HepG2 (cell line): ENCODE measurements at regions not wholly inside any gene's neighbourhood (a gene's known extent, or its start where the extent isn't known, plus 50 kb on each side); places are given as distances from the start of the nearest gene placed in this dataset.
A peak's percentile ranks its signal among the peaks of the same experiment; 100 is the strongest.

ENCODE experiments used
- ATAC-seq: fragments of 200-7000 bp; cut with Tn5 transposase; 3 replicates; pipeline ENCODE4 v1.9.1; 2020; ENCODE audit warnings: mild to moderate bottlenecking, moderate library complexity
- BruUV-seq: library from RNA; stranded (reverse); fragments of 400-500 nt; replicated peaks from 2 replicates; lab custom pipeline; 2021; lab: Mats Ljungman, UMichigan
- CTCF ChIA-PET: fragments of 300-600 bp; formaldehyde crosslinking; extraction: SDS; loops from one replicate; lab custom pipeline; 2021; ENCODE audit warnings: low total read pairs, inconsistent platforms, low intra/inter-chr PET ratio; lab: Yijun Ruan, JAX
- POLR2A ChIA-PET: fragments of 350-600 bp; sonication (Branson Sonifier 250); formaldehyde crosslinking; loops from one replicate; lab custom pipeline; 2020; ENCODE audit warnings: antibody characterized with exemption, inconsistent platforms; lab: Yijun Ruan, JAX
- DNase-seq: peaks from one replicate; pipeline ENCODE4 v3.0.0-alpha.2; 2015; ENCODE audit warnings: low spot score
- FAIRE-seq: peaks from 3 replicates; lab custom pipeline; 2011; peaks lifted over from hg19 to GRCh38; lab: Jason Lieb, UNC
- H2AFZ ChIP-seq: one replicate; pipeline ENCODE4 v1.6.1; 2011; ENCODE audit warnings: low read length, inconsistent platforms
- H3K27ac ChIP-seq: fragments of 300-600 bp; 3 replicates; pipeline ENCODE4 v1.8.0; 2011; ENCODE audit warnings: mixed run types, mild to moderate bottlenecking, mixed read lengths, low read length, inconsistent platforms; ENCODE audit not compliant: insufficient read depth; ENCODE audit errors: extremely low read length
- H3K27me3 ChIP-seq, 2 experiments: fragments of 200-600 bp in 1 of 2; 2 replicates in 1 of 2; 3 replicates in 1 of 2; pipeline versions ENCODE4 v1.6.0 to v1.8.0; 2011; ENCODE audit warnings: low read length in 2 of 2, mild to moderate bottlenecking in 2 of 2, moderate library complexity in 2 of 2, inconsistent platforms in 1 of 2; ENCODE audit not compliant: insufficient read depth in 2 of 2, control insufficient read depth in 1 of 2
- H3K36me3 ChIP-seq, 2 experiments: fragments of 200-600 bp in 1 of 2; replicated peaks in 1 of 2; 2 replicates in 1 of 2; 3 replicates in 1 of 2; pipeline versions ENCODE4 v1.5.1 to v1.8.0; 2011; ENCODE audit warnings: low read length in 2 of 2, inconsistent platforms in 1 of 2; ENCODE audit not compliant: insufficient read depth in 2 of 2, control insufficient read depth in 1 of 2
- H3K4me1 ChIP-seq: 2 replicates; pipeline ENCODE4 v1.5.1; 2012; ENCODE audit warnings: low read length, inconsistent platforms; ENCODE audit not compliant: insufficient read depth
- H3K4me2 ChIP-seq: 2 replicates; pipeline ENCODE4 v1.6.0; 2011; ENCODE audit warnings: low read depth, low read length, inconsistent platforms
- H3K4me3 ChIP-seq, 3 experiments: fragments of 200-600 bp in 1 of 3; sonication (generic), shearing (Covaris generic) in 1 of 3; replicated peaks in 1 of 3; 2 replicates each; pipeline ENCODE4 v1.5.1; 2011 to 2016; ENCODE audit warnings: low read length in 3 of 3, inconsistent platforms in 2 of 3, low read depth in 2 of 3, mild to moderate bottlenecking in 2 of 3, control low read depth in 1 of 3, mixed read lengths in 1 of 3; ENCODE audit not compliant: insufficient read depth in 1 of 3
- H3K79me2 ChIP-seq: one replicate; pipeline ENCODE4 v1.6.1; 2011; ENCODE audit warnings: low read length, inconsistent platforms; ENCODE audit not compliant: insufficient read depth
- H3K9ac ChIP-seq: 2 replicates; pipeline ENCODE4 v1.6.0; 2011; ENCODE audit warnings: mild to moderate bottlenecking, low read depth, low read length, inconsistent platforms; ENCODE audit not compliant: insufficient read depth
- H3K9me3 ChIP-seq: 2 replicates; pipeline ENCODE4 v1.5.1; 2012; ENCODE audit warnings: mild to moderate bottlenecking, low read length
- H4K20me1 ChIP-seq: 2 replicates; pipeline ENCODE4 v1.6.0; 2011; ENCODE audit warnings: inconsistent platforms, mild to moderate bottlenecking, low read length, moderate library complexity; ENCODE audit not compliant: insufficient read depth
- ATF5 ChIP-seq: sonication (generic); formaldehyde crosslinking; IDR thresholded peaks from 2 replicates; pipeline ENCODE4 v1.4.0; 2020; ENCODE audit warnings: mild to moderate bottlenecking, low read depth, missing genetic modification reagents
- HDAC6 ChIP-seq: fragments of 200-600 bp; sonication (generic); IDR thresholded peaks from 2 replicates; pipeline ENCODE4 v1.7.0; 2017; ENCODE audit warnings: mild to moderate bottlenecking, antibody characterized with exemption, low read length, low read depth
- ISX ChIP-seq: sonication (generic); formaldehyde crosslinking; conservative IDR thresholded peaks from 2 replicates; pipeline ENCODE4 v1.5.0; 2020; ENCODE audit warnings: missing genetic modification reagents
- KLF9 ChIP-seq: IDR thresholded peaks from 2 replicates; pipeline ENCODE4 v1.6.1; 2016; ENCODE audit warnings: low read depth
- MLLT10 ChIP-seq: sonication (generic); formaldehyde crosslinking; IDR thresholded peaks from 2 replicates; pipeline ENCODE4 v1.4.0; 2020; ENCODE audit warnings: missing genetic modification reagents
- RFX1 ChIP-seq: fragments of 450-650 bp; IDR thresholded peaks from 2 replicates; pipeline ENCODE4 v1.6.1; 2017
- SMAD3 ChIP-seq: sonication (generic); formaldehyde crosslinking; IDR thresholded peaks from 2 replicates; pipeline ENCODE4 v1.4.0; 2020; ENCODE audit warnings: missing genetic modification reagents
- ZNF326 ChIP-seq: sonication (generic); formaldehyde crosslinking; IDR thresholded peaks from 2 replicates; pipeline ENCODE4 v1.4.0; 2020; ENCODE audit warnings: missing genetic modification reagents, borderline replicate concordance
- ZNF580 ChIP-seq: IDR thresholded peaks from 2 replicates; pipeline ENCODE4 v1.6.1; 2016; ENCODE audit warnings: low read depth, borderline replicate concordance
- ZNF777 ChIP-seq: sonication (generic); formaldehyde crosslinking; IDR thresholded peaks from 2 replicates; pipeline ENCODE4 v1.4.0; 2020; ENCODE audit warnings: missing genetic modification reagents
- ZSCAN31 ChIP-seq: sonication (generic); formaldehyde crosslinking; IDR thresholded peaks from 2 replicates; pipeline ENCODE4 v1.5.0; 2020; ENCODE audit warnings: low read depth, mild to moderate bottlenecking, missing genetic modification reagents
- WGBS: methylation state at CpG from one replicate; pipeline ENCODE4 v1.1.6; 2017; ENCODE audit warnings: low lambda C conversion rate; 5-methylcytosine and 5-hydroxymethylcytosine counted together
- in situ Hi-C: cut with HindIII; loops from 2 replicates; pipeline ENCODE4 v1.10.0; 2017; ENCODE audit warnings: low pct_unique_long_range_greater_than_20kb; ENCODE audit not compliant: extremely low pct_ligation_motif_present
- intact Hi-C: fragments of 100-400 bp; cut with micrococcal nuclease; formaldehyde crosslinking; loops from one replicate; pipeline ENCODE4 v1.10.0; 2022; ENCODE audit not compliant: unreplicated experiment
- TF ChIP-seq, protein P1 (sequence below): sonication (generic); formaldehyde crosslinking; IDR thresholded peaks from 2 replicates; pipeline ENCODE4 v1.5.1; 2020; ENCODE audit warnings: missing genetic modification reagents, mild to moderate bottlenecking, borderline replicate concordance
- TF ChIP-seq, protein P2 (sequence below): sonication (generic); formaldehyde crosslinking; IDR thresholded peaks from 2 replicates; pipeline ENCODE4 v1.4.0; 2020; ENCODE audit warnings: mild to moderate bottlenecking, missing genetic modification reagents

GRCh38 chr10:28991333-28992270, 297.3 kb upstream of the LYZL1 start:
- H3K36me3 ChIP-seq = no peaks in the 10 kb centered on the region
- DNase-seq (peak; percentile 50), FAIRE-seq (peak; percentile 71), ATAC-seq (peak; percentile 85)
- H3K27me3 ChIP-seq = no peaks in the 10 kb centered on the region
- intact Hi-C loops (loop anchor here (1.0 to 5.0 kb wide), 6 partner anchors 52 to 327 kb away; no protein-coding TSS in a partner anchor), in situ Hi-C loops (loop anchor here (5.0 kb wide), 1 partner anchor 314 kb away; the partner anchor contains the start of gene BAMBI)
- 74% methylated on average over 7 of the region's 7 CpGs for WGBS
- no peak overlapping the region for H3K27ac ChIP-seq
- H3K9ac ChIP-seq = no peak overlapping the region
- H3K79me2 ChIP-seq = no peaks in the 10 kb centered on the region
- peaks cover 19% of the 10 kb centered on the region for H3K4me1 ChIP-seq
- POLR2A ChIA-PET = interaction anchor here (0.7 to 1.5 kb wide), 4 partner anchors 43 to 315 kb away, joined by 3 read pairs; partner anchors contain the start of gene BAMBI
- CTCF ChIA-PET = interaction anchor here (0.7 to 2.6 kb wide), 6 partner anchors 52 to 328 kb away, joined by 3 to 24 read pairs (median 8); partner anchors contain the start of gene BAMBI
- H4K20me1 ChIP-seq = no peaks in the 10 kb centered on the region
- no peak overlapping the region for H3K4me3 ChIP-seq
- no TSS peak for BruUV-seq
- H3K4me2 ChIP-seq = no peak overlapping the region
- H3K9me3 ChIP-seq = no peaks in the 10 kb centered on the region
- no peak overlapping the region for H2AFZ ChIP-seq
- no peak for TF ChIP-seq MLLT10 (CRISPR knock-in tag)
- TF ChIP-seq ZNF326 (CRISPR knock-in tag) = no peak
- TF ChIP-seq RFX1 = no peak
- 0 out of 2 replicates have a peak, but pooled peaks have one; percentile 30 for TF ChIP-seq ZSCAN31 (CRISPR knock-in tag)
- no peak for TF ChIP-seq SMAD3 (CRISPR knock-in tag)
- no peak for TF ChIP-seq KLF9 (CRISPR knock-in tag)
- no peak; the same call in 1 of the 2 replicates for TF ChIP-seq ZNF580 (CRISPR knock-in tag)
- TF ChIP-seq, protein P1, sequence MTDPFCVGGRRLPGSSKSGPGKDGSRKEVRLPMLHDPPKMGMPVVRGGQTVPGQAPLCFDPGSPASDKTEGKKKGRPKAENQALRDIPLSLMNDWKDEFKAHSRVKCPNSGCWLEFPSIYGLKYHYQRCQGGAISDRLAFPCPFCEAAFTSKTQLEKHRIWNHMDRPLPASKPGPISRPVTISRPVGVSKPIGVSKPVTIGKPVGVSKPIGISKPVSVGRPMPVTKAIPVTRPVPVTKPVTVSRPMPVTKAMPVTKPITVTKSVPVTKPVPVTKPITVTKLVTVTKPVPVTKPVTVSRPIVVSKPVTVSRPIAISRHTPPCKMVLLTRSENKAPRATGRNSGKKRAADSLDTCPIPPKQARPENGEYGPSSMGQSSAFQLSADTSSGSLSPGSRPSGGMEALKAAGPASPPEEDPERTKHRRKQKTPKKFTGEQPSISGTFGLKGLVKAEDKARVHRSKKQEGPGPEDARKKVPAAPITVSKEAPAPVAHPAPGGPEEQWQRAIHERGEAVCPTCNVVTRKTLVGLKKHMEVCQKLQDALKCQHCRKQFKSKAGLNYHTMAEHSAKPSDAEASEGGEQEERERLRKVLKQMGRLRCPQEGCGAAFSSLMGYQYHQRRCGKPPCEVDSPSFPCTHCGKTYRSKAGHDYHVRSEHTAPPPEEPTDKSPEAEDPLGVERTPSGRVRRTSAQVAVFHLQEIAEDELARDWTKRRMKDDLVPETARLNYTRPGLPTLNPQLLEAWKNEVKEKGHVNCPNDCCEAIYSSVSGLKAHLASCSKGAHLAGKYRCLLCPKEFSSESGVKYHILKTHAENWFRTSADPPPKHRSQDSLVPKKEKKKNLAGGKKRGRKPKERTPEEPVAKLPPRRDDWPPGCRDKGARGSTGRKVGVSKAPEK = no peak
- TF ChIP-seq ZNF777 (CRISPR knock-in tag) = no peak
- TF ChIP-seq ISX = no peak
- no peak for TF ChIP-seq HDAC6
- TF ChIP-seq, protein P2, sequence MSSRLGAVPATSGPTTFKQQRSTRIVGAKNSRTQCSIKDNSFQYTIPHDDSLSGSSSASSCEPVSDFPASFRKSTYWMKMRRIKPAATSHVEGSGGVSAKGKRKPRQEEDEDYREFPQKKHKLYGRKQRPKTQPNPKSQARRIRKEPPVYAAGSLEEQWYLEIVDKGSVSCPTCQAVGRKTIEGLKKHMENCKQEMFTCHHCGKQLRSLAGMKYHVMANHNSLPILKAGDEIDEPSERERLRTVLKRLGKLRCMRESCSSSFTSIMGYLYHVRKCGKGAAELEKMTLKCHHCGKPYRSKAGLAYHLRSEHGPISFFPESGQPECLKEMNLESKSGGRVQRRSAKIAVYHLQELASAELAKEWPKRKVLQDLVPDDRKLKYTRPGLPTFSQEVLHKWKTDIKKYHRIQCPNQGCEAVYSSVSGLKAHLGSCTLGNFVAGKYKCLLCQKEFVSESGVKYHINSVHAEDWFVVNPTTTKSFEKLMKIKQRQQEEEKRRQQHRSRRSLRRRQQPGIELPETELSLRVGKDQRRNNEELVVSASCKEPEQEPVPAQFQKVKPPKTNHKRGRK (CRISPR knock-in tag) = no peak
- no peak for TF ChIP-seq ATF5 (CRISPR knock-in tag)
